ENCODE measurements at regions not wholly inside any gene's neighbourhood (a gene's known extent, or its start where the extent isn't known, plus 50 kb on each side); places are given as distances from the start of the nearest gene placed in this dataset.

- TF ChIP-seq EZH2 (IDR thresholded peaks at IDR 0.05; ENCODE audit: insufficient read depth, poor library complexity, severe bottlenecking) (no peak), EZH2phosphoT487 (IDR thresholded peaks at IDR 0.05; ENCODE audit: insufficient read depth, low read depth) (no peak)
Observed at GRCh38 chr20:59466107-59466815, 138.1 kb upstream of the PHACTR3 start.
